K562 (cell line): ENCODE measurements at regions not wholly inside any gene's neighbourhood (a gene's known extent, or its start where the extent isn't known, plus 50 kb on each side); places are given as distances from the start of the nearest gene placed in this dataset.

Experiments
- BRF1 ChIP-seq: IDR thresholded peaks from 3 replicates; pipeline ENCODE4 v1.6.1; 2011; ENCODE audit warnings: borderline replicate concordance, mild to moderate bottlenecking; ENCODE audit not compliant: insufficient read length; ENCODE audit errors: extremely low read depth
- FUS ChIP-seq: fragments of 200-400 bp; formaldehyde crosslinking; optimal IDR thresholded peaks from 2 replicates; pipeline ENCODE3; 2017; ENCODE audit warnings: low read depth, low read length
- GATA2 ChIP-seq: sonication (generic); formaldehyde crosslinking; IDR thresholded peaks from 2 replicates; pipeline ENCODE4 v1.4.0; 2020; ENCODE audit warnings: mild to moderate bottlenecking, missing genetic modification reagents
- MCM7 ChIP-seq, 2 experiments: fragments of 450-650 bp; IDR thresholded peaks; 2 replicates each; pipeline ENCODE4 v1.6.1; 2016 to 2018
- PHF8 ChIP-seq: fragments of 200-600 bp; sonication (generic); IDR thresholded peaks from 2 replicates; pipeline ENCODE4 v1.6.1; 2012; ENCODE audit warnings: mixed run types, mild to moderate bottlenecking, inconsistent platforms, low read length, moderate library complexity, borderline replicate concordance
- POLR2AphosphoS5 ChIP-seq: IDR thresholded peaks from 2 replicates; pipeline ENCODE4 v1.6.1; 2011; ENCODE audit warnings: mild to moderate bottlenecking, low read depth, low read length, moderate library complexity; ENCODE audit not compliant: control insufficient read depth, insufficient read depth
- SP1 ChIP-seq: sonication (generic); formaldehyde crosslinking; IDR thresholded peaks from 2 replicates; pipeline ENCODE4 v1.8.1; 2022; ENCODE audit warnings: mild to moderate bottlenecking, missing genetic modification reagents
- ZNF584 ChIP-seq: fragments of 200-800 bp; sonication (Bioruptor generic); IDR thresholded peaks from 2 replicates; pipeline ENCODE4 v1.6.1; 2016; ENCODE audit warnings: low read depth, mild to moderate bottlenecking, missing genetic modification characterization, missing compliant biosample characterization
- TF ChIP-seq, protein P1 (sequence below), 3 experiments: IDR thresholded peaks in 2 of 3; conservative IDR thresholded peaks in 1 of 3; 2 replicates each; pipeline ENCODE4 v1.5.1; 2011 to 2012; ENCODE audit warnings: low read length in 3 of 3, mild to moderate bottlenecking in 3 of 3, control low read depth in 2 of 3, improper control_type of control experiment in 1 of 3, inconsistent platforms in 1 of 3, low read depth in 1 of 3, mixed read lengths in 1 of 3, moderate library complexity in 1 of 3; ENCODE audit not compliant: insufficient read depth in 2 of 3
- TF ChIP-seq, protein P2 (sequence below): sonication (generic); formaldehyde crosslinking; IDR thresholded peaks from 2 replicates; pipeline ENCODE4 v1.9.0; 2022; ENCODE audit warnings: mild to moderate bottlenecking, missing genetic modification reagents
- TF ChIP-seq, protein P3 (sequence below): sonication (generic); formaldehyde crosslinking; IDR thresholded peaks from 2 replicates; pipeline ENCODE4 v1.5.0; 2020; ENCODE audit warnings: missing genetic modification reagents
- TF ChIP-seq, protein P4 (sequence below): fragments of 450-650 bp; IDR thresholded peaks from 2 replicates; pipeline ENCODE4 v1.7.1; 2018; ENCODE audit warnings: mild to moderate bottlenecking, low read depth; ENCODE audit not compliant: partially characterized antibody

DNA sequence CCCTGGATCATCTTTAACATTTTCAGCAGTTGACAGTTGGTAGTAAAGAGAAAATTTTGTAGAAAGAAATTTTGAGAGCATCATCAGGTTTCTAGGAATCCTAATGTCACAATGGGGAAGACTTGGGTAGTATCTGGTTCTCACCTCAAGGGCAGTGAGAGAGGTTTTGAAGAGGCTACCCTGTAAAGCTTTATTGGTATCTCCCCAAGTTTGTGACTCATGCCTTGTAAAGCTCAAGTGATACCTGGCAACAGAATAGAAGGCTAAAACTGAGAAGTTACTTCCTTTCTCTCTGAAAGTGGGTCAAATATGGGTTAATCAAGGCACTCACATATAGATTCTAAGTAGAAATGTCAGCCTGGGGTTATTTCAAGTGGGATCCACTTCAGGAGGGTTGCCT is 196.4 kb downstream of the SUCNR1 start:
- TF ChIP-seq, protein P1, sequence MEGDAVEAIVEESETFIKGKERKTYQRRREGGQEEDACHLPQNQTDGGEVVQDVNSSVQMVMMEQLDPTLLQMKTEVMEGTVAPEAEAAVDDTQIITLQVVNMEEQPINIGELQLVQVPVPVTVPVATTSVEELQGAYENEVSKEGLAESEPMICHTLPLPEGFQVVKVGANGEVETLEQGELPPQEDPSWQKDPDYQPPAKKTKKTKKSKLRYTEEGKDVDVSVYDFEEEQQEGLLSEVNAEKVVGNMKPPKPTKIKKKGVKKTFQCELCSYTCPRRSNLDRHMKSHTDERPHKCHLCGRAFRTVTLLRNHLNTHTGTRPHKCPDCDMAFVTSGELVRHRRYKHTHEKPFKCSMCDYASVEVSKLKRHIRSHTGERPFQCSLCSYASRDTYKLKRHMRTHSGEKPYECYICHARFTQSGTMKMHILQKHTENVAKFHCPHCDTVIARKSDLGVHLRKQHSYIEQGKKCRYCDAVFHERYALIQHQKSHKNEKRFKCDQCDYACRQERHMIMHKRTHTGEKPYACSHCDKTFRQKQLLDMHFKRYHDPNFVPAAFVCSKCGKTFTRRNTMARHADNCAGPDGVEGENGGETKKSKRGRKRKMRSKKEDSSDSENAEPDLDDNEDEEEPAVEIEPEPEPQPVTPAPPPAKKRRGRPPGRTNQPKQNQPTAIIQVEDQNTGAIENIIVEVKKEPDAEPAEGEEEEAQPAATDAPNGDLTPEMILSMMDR (IDR thresholded peaks at IDR 0.05 in 2 of 3, conservative IDR thresholded peaks at IDR 0.05 in 1 of 3; ENCODE audit: insufficient read depth in 2 of 3, low read depth in 1 of 3, low read length in 3 of 3) = no peak
- TF ChIP-seq GATA2 (CRISPR knock-in tag) = no peak
- TF ChIP-seq, protein P2, sequence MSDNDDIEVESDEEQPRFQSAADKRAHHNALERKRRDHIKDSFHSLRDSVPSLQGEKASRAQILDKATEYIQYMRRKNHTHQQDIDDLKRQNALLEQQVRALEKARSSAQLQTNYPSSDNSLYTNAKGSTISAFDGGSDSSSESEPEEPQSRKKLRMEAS (CRISPR knock-in tag) = no peak
- no peak for TF ChIP-seq SP1
- no peak for TF ChIP-seq FUS
- TF ChIP-seq, protein P3, sequence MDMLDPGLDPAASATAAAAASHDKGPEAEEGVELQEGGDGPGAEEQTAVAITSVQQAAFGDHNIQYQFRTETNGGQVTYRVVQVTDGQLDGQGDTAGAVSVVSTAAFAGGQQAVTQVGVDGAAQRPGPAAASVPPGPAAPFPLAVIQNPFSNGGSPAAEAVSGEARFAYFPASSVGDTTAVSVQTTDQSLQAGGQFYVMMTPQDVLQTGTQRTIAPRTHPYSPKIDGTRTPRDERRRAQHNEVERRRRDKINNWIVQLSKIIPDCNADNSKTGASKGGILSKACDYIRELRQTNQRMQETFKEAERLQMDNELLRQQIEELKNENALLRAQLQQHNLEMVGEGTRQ (CRISPR knock-in tag) = no peak
- TF ChIP-seq POLR2AphosphoS5 = no peak
- no peak for TF ChIP-seq MCM7 (IDR thresholded peaks at IDR 0.05)
- no peak for TF ChIP-seq ZNF584 (CRISPR knock-in tag)
- no peak for TF ChIP-seq PHF8
- no peak for TF ChIP-seq BRF1
- TF ChIP-seq, protein P4, sequence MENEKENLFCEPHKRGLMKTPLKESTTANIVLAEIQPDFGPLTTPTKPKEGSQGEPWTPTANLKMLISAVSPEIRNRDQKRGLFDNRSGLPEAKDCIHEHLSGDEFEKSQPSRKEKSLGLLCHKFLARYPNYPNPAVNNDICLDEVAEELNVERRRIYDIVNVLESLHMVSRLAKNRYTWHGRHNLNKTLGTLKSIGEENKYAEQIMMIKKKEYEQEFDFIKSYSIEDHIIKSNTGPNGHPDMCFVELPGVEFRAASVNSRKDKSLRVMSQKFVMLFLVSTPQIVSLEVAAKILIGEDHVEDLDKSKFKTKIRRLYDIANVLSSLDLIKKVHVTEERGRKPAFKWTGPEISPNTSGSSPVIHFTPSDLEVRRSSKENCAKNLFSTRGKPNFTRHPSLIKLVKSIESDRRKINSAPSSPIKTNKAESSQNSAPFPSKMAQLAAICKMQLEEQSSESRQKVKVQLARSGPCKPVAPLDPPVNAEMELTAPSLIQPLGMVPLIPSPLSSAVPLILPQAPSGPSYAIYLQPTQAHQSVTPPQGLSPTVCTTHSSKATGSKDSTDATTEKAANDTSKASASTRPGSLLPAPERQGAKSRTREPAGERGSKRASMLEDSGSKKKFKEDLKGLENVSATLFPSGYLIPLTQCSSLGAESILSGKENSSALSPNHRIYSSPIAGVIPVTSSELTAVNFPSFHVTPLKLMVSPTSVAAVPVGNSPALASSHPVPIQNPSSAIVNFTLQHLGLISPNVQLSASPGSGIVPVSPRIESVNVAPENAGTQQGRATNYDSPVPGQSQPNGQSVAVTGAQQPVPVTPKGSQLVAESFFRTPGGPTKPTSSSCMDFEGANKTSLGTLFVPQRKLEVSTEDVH = no peak
